Activated T-cell treated with anti-CD3 and anti-CD28 coated beads for 4 hours (primary cell): ENCODE measurements at regions not wholly inside any gene's neighbourhood (a gene's known extent, or its start where the extent isn't known, plus 50 kb on each side); places are given as distances from the start of the nearest gene placed in this dataset.

Source experiments
- DNase-seq: peaks from one replicate; pipeline ENCODE4 v3.0.0-alpha.2; 2020

DNA sequence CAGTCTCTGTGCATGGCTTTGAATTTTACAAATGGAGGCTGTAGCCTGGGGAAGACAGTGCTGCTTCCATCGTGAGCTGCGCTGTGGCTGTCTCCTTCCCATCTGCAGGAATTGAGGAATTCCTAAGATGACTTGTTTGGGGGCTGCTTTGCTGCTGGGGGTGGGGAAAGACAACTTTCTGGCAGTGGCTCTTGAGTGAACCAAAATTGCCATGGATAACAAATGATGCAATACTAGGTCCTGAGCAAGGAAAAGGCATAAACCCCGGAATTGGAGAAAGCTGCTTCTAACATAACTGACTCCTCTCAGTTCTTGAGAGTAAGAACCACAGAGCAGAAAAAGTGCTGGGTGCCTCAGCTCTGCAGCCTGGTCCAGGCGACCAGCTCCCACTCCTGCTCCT is 245.0 kb upstream of the RPL38 start:
- DNase-seq: no peak

DNA sequence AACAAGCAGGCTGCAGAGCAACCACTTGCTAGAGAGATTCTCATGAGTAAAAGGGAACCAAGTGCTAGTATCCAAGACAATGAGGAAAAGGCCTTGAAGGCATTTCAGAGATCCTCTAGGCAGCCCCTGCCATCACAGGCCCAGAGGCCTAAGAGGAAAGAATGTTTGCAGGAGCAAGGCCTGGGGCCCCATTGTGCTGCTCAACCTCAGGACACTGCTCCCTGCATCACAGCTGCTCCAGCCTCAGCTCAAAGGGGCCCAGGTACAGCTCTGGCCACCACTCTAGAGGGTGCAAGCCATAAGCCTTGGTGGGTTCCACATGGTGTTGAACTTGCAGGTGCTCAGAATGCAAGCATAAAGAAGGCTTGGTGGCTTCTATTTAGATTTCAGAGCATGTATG is 243.0 kb upstream of the RPL38 start:
- no peak for DNase-seq

- DNase-seq: no peak
These were observed 241.2 kb upstream of the RPL38 start for GRCh38 chr17:73962308-73962707.

DNA sequence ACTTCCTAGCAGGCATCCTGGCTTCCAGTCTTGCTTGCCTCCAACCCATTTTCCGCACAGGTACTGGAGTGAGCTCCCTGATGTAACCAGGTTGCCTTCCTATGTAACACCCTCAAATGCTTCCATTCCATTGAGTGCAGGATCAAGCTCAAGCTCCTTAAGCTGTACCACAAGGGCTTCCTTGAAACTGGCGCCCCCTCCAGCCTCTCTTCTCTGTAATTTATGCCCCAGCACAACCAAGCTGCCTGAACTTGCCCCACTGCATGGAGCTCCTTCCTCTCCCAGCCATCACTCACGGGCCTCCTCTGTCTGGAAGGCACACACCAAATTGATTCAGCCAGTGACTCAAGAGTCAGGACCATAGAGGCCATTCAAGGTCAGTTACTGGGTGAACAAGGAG is 234.8 kb upstream of the RPL38 start:
- no peak for DNase-seq

GRCh38 chr17:73969956-73970355 is 233.5 kb upstream of the RPL38 start:
- DNase-seq: no peak

GRCh38 chr17:73971127-73971526 is 232.4 kb upstream of the RPL38 start:
- no peak for DNase-seq

GRCh38 chr17:73972056-73972455 is 231.4 kb upstream of the RPL38 start:
- DNase-seq: no peak

GRCh38 chr17:73972901-73973300 is 230.6 kb upstream of the RPL38 start:
- no peak for DNase-seq

DNA sequence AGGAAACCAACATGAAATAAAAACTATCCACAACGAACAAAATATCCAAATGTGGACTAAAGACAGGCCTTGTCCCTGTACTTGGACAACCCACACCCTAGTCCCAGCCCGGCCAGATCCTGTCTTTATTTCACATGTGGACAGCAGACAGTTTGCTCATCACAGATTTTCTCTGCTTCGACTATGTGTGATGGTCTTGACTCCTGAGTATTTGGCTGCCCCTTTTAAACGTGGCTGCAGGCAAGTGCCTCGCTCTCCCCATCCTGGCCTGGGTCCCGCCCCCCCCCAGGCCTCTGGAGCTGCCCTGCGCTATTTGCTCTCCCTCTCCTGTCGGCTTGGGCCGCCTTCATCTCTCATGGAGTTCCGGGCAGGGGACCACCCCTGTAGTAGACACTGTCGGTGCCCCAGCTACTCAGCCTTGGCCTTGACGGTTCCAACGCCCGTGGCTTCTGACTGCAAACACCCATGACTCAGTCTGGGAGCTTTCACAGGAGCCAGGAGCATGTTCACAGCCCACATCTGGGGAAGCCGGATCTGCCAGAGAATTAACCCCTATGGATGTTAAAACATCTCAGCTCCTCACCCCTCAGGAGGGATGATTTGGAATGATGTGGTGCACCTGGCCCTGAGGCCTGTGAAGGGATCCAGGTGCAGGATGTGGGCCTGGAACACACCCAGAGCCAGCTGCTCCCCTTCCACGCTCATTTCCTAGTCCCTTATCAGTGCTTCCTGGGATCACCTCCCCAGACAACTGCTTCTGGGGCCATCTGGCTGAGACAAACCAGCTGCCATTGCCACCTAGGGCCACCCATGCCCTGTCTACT is 229.7 kb upstream of the RPL38 start:
- no peak for DNase-seq

- no peak for DNase-seq
These were observed 228.9 kb upstream of the RPL38 start for GRCh38 chr17:73974536-73974935.

DNA sequence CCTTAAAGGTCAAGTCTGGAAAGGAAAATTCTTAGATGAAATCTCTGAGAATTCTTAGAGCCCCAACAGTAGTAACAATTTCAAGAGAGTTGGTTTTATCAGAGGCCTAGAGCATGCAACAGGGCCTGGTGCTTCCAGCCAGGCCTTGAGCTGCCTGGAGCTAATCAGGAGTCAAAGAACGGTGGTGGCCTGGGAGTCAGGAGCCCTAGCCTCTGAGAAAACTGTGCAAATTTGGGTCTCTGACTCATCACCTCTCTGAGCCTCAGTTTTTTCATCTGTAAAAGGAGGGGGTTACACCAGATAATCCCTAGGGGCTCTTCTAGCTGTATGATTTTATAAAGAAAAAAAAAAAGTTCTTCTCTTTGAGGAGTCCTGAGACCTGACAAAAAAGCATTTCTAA is 227.3 kb upstream of the RPL38 start:
- no peak for DNase-seq

GRCh38 chr17:73976676-73977521 is 226.6 kb upstream of the RPL38 start:
- no peak for DNase-seq

DNA sequence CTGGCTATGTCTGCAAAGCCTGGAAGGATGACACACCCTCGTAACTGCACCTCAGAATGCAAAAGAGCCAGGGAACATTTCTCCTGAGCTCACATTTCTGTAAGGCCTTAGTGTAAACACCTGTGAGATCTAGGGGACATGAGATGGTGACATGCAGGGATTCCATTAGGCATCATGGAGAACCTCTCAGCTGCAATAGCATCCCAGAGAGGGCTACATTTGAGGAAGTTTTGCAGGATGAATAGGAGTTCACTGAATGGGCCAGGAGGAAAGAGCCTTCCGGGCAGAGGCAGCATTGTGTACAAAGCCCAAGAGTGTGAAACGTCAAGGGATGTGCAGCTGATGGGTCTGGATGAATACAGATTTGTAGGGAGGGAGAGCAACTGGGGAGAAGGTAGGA is 223.0 kb upstream of the RPL38 start:
- no peak for DNase-seq

GRCh38 chr17:73982871-73983270 is 220.6 kb upstream of the RPL38 start:
- DNase-seq: no peak

DNA sequence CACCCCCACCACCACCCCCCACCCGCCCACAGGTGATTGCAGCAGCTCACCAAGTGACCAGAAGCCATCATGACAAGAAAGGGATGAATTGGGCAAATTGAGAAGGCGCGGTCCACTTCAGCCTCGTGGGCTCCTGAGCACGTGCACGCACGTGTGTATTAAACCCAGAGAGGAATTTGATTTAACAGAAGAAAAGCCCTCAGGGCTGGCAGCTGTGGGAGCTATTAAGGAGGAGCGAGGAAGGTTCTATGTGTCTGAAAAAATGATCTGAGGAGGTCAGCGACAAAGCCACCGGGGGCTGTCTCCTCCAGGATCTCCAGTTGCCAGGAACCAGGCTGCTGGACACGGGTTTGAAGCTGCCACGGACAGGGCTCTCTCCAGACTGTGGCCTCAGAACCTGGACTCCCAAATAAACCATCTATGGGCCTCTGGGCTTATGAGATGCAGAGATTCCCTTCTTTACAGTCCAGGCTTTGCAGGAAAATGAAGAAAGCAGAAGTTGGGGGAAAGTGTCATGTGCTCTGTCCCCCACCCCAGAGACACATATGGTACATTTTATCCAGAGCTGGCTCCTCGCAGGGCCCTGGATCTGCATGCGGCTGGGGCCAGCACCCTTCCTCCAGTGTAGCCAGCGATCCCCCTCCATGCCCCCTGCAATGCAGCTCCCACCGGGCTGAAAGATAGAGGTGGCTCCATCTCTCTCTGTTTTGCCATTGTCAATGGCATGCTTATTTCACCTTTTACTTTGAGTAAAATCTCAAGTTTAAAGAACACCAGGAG is 219.7 kb upstream of the RPL38 start:
- DNase-seq: no peak

DNA sequence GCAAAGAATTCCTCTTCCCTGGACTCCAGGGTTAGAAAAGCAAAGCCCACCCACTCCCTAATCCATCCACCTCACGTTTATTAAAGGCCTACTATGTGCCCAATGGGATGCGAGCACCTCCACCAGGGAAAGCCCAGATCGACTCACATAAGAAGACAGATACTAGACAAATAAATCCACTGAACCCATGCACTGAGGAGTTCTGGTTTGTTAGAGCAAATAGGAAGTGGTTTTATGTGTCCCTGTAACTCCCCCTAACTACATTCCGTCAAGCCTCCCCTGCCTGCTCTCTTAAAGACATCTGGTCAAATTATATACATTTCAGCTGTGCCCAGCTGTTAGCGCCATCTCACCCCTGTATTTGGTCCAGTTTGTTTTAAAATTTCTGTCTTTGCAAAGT is 218.5 kb upstream of the RPL38 start:
- no peak for DNase-seq

GRCh38 chr17:73985466-73986015 is 217.9 kb upstream of the RPL38 start:
- DNase-seq: no peak

- no peak for DNase-seq
These were observed 216.8 kb upstream of the RPL38 start for GRCh38 chr17:73986641-73987177.

- no peak for DNase-seq
These were observed 216.1 kb upstream of the RPL38 start for GRCh38 chr17:73987395-73987794.

DNA sequence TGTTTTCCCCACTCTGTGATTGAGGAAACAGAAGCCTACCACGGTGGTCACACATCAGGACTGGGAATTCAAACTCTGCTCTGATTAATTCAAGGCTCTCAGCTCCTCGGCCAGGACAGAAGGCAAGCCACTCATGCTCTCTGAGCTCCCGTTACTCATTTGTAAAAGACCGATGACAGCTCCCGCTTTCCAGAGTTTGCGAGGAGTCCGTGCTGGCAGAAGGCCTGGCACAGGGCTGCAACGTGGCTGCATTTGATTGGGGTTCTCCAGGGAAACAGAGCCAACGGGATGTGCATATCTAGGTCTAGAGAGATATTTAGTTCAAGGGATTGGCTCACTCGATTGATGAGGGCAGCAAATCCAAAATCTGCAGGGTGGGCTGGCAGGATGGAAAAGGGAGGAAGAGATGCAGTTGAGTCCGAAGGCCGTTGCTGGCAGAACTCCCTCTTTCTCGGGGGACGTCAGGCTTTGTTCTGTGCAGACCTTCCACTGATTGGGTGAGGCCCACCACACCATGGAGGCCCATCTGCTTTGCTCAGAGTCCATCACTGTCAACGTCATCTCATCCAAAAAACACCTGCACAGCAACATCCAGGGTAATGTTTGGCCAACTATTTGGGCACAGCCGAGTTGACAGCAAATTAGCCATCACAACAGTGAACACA is 215.5 kb upstream of the RPL38 start:
- no peak for DNase-seq

DNA sequence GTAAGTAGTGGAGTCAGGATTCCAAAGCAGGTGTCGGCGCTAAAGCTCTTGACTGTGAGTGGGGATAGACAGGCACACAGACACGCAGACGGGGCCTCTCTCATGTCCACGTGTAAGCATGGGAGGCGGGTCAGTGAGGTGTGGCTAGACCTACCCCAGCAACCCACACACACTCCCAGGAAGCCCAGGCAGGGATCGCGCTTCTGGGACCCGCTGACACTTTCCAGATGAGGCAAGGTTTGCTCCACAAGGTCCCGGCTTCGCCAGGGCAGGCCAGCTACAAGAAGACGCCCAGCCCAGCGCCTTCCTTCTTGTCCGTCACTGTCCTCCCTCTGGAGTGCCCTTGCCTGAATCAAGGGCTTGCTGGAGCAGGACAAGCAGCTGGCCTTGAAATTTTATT is 213.8 kb upstream of the RPL38 start:
- DNase-seq: no peak

DNA sequence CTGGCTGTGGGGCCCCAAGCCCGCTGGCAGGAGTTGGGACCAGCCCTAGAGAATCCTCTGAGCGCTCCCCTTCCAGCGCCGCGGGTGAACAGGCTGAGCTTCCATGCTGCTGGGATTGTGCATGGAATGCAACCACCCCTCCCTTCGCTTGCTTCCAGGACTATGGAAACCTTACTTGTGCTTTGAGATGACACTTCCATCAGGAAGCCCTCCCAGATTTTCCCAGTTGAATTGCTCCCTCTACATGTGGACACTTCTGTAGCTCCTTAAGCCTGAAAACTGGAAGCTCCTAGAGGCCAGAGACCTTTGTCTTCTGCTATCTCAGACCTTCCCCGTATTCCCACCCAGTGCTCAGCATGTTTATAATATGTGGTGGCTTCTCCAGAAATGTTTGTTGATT is 213.2 kb upstream of the RPL38 start:
- no peak for DNase-seq
